ENCODE measurements at regions not wholly inside any gene's neighbourhood (a gene's known extent, or its start where the extent isn't known, plus 50 kb on each side); places are given as distances from the start of the nearest gene placed in this dataset.

DNA sequence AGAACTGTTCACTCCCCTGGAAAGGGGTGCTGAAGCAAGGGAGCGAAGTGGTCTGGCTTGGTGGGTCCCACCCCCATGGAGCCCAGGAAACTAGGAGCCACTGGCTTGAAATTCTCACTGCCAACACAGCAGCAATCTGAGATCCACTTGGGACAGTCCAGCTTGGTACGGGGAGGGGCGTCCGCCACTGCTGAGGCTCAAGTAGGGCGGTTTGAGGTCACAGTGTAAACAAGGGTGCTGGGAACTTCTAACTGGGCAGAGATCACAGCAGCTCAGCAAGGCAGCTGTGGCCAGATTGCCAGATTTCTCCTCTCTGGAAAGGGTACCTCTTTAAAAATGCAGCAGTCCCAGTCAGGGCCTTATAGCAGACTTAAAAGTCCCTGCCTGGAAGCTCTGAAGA is 53.9 kb upstream of the GALNTL6 start:
- intact Hi-C loops (cut with micrococcal nuclease): no loop called here

DNA sequence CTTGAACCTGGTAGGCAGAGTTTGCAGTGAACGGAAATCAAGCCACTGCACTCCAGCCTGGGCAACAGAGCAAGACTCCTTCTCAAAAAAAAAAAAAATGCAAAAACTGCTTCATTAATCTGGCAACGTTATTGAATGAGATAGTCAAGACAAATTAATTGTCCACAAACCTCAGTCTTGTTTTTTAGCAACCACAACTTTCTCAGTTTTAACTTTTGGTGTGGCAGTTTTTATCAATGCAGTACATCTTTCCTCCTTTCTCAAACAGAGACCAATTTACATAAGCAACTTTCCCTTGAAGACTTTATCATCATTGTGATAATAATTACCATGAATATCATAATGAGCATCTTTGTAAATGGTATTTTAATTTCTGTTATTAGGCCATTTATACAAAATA is 61.7 kb upstream of the GALNTL6 start:
- intact Hi-C loops (cut with micrococcal nuclease): no loop called here
- ATAC-seq: no peak
- no peak for DNase-seq

More for the DNA sequence above, 53.9 kb upstream of the GALNTL6 start:
- DNase-seq: no peak
- ATAC-seq: no peak

DNA sequence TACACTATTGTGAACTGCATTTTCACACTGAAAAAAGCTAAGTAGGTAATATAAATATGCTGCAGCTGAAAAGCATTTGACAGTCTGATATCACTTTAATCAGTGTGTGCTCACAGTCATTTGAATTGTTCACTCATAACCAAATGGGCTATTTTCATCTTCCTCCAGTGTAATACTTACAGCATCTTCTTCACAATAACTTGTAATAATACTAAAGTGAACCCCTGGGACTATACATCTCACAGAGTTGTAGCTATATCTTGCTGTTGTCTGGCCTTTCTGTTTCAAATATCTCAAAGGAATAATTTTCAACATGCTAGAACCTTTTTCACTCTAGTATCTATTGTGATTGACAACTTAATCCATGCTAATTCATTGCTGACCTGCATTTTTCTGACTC is 66.8 kb upstream of the GALNTL6 start:
- DNase-seq (no peak), ATAC-seq (no peak)
- intact Hi-C loops (cut with micrococcal nuclease): no loop called here

DNA sequence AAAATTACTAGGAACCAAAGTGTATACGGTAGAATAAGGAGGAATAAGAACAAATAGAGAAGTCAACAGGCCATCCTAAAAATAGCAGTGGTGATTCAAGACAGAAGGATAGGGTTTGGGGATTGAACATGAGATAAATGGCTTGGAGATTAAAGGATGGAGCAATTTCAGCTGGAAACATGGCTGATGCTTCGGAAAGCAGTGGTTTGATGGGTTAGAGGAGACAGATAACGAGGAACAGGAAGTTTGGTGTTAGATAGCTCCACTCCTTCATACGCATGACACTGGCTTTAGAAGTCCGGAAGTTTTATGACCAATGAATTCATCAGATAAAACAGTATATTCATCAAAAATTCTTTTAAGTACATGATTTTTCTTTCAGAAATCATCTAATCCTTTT is 70.8 kb upstream of the GALNTL6 start:
- no peak for DNase-seq
- ATAC-seq: no peak
- intact Hi-C loops (cut with micrococcal nuclease): no loop called here

DNA sequence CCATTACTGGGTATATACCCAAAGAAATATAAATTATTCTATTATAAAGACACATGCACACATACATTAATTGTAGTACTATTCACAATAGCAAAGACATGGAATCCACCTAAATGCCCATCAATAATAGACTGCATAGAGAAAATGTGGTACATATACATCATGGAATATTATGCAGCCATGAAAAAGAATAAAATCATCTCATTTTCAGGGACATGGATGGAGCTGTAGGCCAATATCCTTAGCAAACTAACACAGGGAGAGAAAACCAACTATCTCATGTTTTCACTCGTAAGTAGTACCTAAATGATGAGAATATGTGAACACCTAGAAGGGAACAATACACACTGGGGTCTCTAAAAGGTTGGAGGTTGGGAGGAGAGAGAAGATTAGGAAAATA is 86.0 kb upstream of the GALNTL6 start:
- ATAC-seq: no peak
- intact Hi-C loops (cut with micrococcal nuclease): no loop called here
- no peak for DNase-seq

DNA sequence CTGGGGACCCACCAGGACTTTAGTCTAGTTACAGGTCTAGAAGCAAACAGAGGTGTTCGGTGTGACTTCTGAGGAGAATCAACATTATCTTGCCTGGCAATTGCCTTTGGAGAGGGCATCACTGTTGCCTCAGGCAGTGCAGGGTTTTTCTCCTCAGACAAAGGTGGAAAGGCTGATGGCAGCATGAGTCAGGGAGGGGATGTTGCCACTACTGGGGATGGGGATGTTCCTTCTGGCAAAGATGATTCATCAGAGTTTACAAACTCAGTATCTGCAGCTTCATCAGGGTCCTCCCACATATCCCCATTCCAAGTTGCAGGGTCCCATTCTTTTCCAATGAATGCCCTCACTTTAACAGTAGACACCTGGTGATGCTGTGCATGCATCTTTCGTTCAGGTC is 91.3 kb upstream of the GALNTL6 start:
- intact Hi-C loops (cut with micrococcal nuclease): no loop called here
- no peak for ATAC-seq
- DNase-seq: no peak

DNA sequence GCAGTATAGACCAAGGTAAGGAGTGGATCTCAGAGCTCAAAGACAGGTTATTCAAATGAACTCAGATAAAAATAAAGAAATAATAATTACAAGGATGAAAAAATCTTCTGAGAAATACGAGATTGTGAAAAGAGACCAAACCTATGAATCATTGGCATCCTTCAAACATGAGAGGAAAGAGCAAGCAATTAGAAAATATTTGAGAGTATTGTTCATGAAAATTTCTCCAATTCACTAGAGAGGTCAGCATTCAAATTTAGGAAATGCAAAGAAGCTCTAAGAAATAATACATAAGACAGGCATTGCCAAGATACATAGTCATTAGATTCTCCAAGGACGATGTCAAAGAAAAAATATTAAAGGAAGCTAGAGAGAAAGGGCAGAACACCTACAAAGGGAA is 93.5 kb upstream of the GALNTL6 start:
- no peak for ATAC-seq
- no peak for DNase-seq
- intact Hi-C loops (cut with micrococcal nuclease): no loop called here

DNA sequence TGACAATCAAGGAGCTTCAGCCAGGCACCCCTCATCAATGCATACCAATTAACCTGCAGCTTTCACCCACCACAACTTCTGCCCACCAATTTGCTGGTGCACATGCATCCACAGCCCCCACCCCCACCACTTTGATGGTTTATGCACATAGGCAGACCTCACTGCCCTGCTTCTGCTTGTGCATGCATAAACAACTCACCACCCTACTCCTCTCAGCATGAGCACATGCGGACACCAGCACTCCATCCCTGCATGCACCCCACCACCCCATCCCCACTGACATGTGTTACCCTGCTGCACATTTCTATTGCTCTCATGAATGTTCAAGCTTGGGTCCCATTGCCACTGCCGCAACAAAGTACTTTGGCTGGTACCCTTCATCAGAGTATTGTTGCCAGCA is 94.5 kb upstream of the GALNTL6 start:
- ATAC-seq (no peak), DNase-seq (no peak)
- intact Hi-C loops (cut with micrococcal nuclease): no loop called here

DNA sequence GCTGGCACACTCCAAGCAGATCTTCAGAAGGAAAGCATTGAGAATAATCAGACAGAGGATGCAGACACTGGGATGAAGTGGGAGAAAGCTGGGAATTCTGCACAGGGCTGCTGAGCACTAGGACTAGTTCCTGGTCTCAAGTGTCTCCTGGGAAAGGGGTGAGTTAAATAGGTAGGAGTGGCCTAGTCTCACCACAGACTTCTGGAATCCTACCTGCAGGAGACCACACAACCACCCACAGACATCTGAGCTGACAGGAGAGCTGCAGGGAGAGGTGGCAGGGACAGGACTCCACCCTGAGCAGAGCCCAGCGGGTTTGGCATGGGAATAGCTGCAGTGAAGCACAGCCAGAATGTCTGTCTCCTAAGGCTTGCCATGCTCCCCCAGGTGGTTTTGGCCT is 95.1 kb upstream of the GALNTL6 start:
- no peak for ATAC-seq
- no peak for DNase-seq
- intact Hi-C loops (cut with micrococcal nuclease): no loop called here

DNA sequence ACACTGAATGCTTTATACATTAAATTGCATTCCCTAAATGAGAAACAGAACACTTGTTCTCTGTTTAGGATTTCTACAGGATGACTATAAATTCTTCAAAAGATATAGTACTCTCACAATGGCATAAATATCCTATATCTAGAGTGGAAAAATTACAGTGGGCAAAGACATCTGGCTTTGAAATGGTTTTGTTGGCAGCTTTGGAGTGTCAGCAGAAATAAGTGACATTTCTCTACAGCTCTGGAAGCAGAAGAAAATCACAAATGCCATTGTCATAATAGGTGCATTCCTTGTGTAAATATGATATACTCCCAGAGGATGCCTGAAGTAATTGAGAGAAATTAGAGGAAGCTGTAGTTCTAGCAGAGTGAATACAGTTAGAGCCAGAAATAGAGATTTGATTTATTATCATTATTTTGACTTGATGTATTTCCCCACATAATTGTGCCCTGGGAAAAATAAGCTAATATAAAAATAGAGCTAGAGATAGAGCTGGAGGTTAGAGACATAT is 95.9 kb upstream of the GALNTL6 start:
- DNase-seq (no peak), ATAC-seq (no peak)
- intact Hi-C loops (cut with micrococcal nuclease): no loop called here

DNA sequence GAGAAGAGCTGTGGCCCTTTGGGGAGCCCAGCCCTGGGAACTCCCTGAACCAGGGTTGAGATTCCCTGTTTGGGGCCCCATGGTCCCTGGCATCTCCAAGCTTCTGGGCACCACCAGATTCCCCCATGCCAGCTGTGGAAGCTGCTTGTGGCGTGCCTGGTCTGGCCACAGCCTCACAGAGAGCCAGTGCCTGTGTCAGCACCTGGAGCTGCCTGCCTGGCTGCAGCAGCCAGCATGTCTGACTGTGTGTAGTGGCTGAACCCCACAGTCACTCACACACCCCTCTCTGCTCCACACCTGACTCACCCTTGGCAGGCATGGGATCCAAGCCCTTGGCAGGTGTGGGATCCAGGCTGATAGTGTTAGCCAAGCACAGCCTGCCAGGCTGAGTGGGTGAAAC is 97.2 kb upstream of the GALNTL6 start:
- no peak for ATAC-seq
- intact Hi-C loops (cut with micrococcal nuclease): no loop called here
- DNase-seq: no peak

DNA sequence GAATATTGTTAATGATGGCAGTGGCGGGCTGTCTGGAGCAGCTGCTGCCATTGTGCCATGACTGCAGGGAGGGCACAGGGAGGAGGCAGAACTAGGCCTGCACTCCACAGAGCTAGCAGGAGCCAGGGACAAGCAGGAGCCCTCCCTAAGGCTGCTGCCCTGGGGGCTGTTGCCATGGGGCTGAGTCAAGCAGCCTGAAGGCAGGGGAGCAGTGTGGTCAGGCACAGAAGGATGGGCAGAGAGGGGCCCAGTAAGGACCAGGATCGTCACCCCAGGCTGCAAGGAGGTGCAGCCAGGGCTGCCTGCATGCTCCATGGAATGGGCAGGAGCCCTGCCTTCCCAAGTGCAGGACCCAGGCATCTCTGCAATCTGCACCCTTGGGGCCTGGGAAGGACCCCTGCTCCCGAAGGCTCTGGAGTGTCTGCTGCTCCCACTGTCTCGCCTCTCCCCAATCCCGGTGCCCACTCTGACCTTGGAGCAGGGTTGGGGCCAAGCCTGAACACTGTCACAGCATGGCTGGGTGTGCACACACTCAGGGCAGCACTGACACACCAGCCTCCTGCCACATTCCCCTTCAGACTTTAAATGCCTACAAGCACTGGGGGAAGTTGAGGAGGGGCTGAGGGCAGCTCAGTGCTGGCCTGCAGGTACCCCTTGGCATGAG is 98.3 kb upstream of the GALNTL6 start:
- intact Hi-C loops (cut with micrococcal nuclease): no loop called here
- ATAC-seq (no peak), DNase-seq (peak; percentile 13)

DNA sequence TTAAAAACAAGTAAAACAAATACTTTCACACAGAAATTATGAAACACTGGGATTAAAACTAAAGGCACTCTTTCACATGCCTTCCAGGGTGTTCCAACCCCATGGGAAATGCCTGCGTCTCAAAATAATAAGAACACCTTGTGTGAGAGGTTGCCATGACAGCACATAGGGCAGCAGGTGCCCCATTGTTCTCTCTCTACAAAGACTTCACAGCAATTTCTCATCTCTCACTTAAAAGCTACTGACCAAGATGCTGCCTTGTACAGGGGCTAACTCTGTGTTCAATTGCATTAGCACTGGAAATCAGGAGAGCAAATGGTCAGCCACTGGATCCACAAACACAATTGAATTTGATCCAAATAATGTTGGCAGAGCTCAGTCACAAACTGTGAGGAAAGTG is 102.5 kb upstream of the GALNTL6 start:
- intact Hi-C loops (cut with micrococcal nuclease): no loop called here
- DNase-seq: no peak

DNA sequence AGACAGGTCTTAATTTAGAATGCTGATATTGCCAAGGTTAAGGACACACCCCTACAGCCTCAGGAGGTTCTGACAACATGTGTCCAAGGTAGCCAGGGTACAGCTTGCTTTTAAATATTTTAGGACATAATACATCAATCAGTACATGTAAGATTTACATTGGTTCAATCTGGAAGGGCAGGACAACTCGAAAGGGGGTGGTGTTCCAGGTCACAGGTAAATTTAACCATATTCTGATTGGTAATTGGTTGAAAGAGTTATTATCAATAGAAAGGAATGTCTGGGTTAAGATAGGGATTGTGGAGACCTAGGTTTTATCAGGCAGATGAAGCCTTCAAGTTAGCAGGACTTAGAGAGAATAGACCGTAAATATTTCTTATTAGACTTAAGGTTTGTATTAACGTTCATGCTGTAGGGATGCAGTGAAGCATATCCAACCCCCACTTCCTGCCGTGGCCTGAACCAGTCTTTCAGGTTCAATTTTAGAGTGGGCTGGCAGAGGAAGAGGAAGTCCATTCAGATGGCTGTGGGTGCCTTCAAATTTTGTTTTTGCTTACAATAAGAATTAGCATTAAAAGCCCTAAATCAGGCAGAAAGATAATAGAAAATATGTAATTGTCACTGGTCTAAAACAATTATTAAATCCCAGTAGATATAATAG is 136.5 kb upstream of the GALNTL6 start:
- intact Hi-C loops (cut with micrococcal nuclease): no loop called here
- no peak for DNase-seq
- no peak for ATAC-seq

More for the DNA sequence above, 102.5 kb upstream of the GALNTL6 start:
- no peak for ATAC-seq

DNA sequence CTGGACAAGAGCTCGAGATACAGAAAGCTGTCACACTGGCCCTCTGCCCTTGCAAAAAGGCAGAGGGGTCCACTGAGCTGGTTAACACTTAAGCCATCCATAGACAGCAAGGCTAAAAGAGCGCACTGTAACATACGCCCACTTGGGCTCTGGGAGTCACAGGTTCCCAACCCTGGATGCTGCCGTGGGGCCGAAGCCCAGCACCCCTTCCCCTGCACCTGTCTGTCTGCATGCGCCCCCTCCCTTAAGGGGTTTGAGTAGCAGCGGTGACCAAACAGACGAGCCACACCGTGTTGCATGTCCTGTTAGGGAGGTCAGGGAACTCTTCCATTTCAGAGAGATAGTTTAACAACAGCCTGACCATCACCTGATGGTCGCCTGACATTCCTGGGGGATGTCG is 138.4 kb upstream of the GALNTL6 start:
- intact Hi-C loops (cut with micrococcal nuclease): no loop called here
- no peak for DNase-seq

DNA sequence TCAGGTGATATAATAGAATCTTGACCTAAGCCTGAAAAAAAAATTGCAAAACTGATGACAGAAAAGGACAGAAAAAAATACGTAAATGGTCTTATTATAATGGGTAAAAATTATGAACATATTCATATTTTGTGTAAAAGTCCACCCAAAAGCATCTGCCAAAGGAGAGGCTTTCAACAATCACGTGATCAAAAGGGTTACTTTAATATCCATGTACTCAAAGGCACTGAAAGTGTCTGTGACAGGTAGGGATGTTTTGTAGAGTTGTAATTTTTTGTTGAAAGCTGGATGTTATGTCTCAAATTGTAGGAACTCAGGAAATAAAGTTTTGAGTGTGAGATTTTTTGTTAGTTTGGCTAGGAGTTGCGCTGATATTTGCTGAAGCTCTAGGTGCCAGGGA is 144.8 kb upstream of the GALNTL6 start:
- DNase-seq (no peak), ATAC-seq (no peak)
- intact Hi-C loops (cut with micrococcal nuclease): no loop called here

More for the DNA sequence above, 138.4 kb upstream of the GALNTL6 start:
- no peak for ATAC-seq

DNA sequence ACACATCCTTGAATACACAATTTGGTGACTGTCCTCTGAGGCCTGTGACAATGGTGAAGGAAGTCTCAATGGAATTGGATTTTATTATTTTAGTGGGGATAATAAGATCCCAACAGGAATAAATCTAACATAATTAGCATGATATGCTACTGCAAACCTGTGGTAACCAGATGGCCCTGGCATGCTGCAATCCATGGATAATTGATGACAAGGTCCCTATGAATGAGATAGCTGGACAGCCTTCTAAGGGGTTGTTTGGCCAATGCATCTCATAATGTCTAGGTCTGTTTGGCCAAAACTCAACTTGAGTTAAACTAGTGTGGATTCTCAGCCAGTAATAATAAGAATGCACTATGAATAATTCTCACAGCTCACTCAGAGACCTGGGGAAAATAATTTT is 145.3 kb upstream of the GALNTL6 start:
- no peak for DNase-seq
- intact Hi-C loops (cut with micrococcal nuclease): no loop called here
- ATAC-seq: no peak

DNA sequence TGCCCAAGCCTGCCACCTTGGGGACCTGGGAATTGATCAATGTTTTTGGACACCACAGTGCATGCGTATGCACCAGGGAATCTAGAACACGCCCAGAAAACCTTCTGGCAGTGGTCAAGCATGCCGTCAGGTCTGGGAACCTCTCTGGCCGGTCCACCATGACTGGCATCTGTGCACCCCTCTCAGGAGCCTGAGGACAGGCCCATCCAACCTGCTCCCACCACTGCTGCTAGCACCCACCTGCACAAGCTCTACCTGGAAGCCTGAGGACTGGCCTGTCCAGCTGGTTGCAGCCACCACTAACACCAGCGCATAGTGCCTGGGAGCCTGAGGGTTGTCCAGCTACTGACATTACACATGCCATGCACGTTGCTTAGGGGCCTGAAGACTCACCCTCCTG is 162.1 kb upstream of the GALNTL6 start:
- DNase-seq: no peak
- ATAC-seq: no peak
- intact Hi-C loops (cut with micrococcal nuclease): no loop called here

DNA sequence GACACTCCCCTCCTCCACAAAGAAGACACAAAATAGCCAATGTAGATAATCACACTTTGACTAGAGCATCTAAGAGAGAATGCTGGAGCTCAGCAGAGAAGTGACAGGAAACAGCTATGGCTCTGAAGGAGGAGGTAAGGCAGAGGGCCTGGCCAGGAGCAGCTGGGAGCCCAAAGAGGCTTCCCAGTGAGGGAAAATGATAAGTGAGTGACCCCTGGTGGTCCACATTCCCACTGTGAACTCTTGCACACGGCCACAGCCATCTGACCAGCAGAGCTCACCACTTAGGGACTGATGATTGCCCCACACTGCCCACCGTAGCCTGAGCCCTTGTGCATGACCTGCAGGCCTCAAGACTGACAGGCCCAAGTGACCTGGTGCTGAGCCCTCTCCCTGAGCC is 162.7 kb upstream of the GALNTL6 start:
- ATAC-seq: no peak
- intact Hi-C loops (cut with micrococcal nuclease): no loop called here

DNA sequence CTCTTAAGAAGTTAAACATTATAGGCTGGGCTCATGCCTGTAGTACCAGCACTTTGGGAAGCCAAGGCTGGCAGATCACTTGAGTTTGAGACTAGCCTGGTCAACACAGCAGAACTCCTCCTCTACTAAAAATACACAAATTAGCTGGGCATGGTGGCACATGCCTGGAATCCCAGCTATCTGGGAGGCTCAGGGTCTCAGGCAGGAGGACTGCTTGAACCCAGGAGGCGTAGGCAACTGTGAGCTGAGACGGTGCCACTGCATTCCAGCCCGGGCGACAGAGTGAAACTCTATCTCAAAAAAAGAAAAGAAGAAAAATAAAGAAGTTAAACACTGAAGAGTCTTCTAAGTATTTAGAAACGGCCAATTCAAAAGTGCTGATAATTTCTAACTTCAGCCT is 164.3 kb upstream of the GALNTL6 start:
- ATAC-seq: no peak
- intact Hi-C loops (cut with micrococcal nuclease): no loop called here

More for the DNA sequence above, 162.7 kb upstream of the GALNTL6 start:
- DNase-seq: no peak

DNA sequence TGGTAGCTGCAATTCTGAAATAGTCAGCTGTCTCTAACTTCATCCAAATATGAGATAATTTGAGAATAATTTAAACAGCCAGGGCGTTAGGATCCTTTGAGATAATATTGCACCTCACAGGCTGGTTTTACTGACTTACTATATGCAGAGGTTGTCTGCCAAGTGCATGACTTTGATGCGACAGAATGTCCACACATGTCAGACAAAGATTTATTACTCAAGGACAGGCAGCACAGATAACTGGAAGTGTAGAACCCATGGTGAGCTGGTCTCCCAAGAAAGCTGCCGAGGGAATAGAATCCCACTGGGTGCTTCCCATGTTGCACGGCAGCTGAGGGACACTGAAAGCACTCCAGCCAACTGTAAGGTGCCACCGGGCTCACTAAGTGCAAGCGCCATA is 166.2 kb upstream of the GALNTL6 start:
- ATAC-seq: no peak
- intact Hi-C loops (cut with micrococcal nuclease): no loop called here
- no peak for DNase-seq

More for the DNA sequence above, 164.3 kb upstream of the GALNTL6 start:
- DNase-seq: no peak
